ENCODE measurements at regions not wholly inside any gene's neighbourhood (a gene's known extent, or its start where the extent isn't known, plus 50 kb on each side); places are given as distances from the start of the nearest gene placed in this dataset.
"Not testable (repeated sequence)": the region's sequence is repeated elsewhere in the genome, so short reads cannot be mapped to it uniquely, and the experiment has no call there.

DNA sequence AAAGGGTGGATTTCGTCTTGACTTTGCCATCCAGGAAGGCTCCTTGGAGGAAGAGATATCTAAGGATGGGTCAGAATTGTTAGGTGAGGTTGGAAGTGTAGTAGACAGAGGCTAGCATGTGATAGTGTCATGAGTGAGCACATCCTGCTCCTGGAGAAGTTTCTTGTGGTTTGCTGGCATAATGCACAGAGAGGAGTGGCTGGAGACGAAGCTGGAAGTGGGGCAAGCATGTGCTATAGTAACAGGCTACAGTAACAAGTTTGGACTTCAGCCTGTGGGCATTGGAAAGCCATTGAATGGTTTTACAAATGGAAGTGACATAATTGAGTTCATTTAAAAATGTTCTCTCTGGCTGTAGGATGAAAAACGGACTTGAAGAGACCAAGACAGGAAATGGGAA lies 175.6 kb upstream of the VWC2 start:
- DNase-seq (ENCODE audit: low spot score), result no peak

DNA sequence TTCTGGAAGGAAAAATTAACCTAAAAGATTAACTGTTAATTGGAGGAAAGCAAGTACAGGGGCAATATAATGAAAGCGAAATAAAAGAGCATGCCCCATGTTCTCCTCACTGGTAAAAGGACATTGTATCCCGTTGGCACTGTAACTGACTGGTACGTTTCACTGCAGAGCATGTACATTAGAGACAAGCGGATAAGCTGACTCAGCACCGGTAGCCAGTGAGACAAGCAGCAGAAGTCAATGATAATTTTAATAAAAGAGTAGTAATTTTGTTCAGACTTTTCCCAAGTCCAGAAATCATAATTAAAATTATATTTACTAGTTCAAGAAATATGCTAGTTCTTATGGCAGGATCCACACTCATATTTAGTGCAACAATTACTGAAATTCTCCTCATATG lies 161.5 kb upstream of the VWC2 start:
- no peak for DNase-seq (ENCODE audit: low spot score)

DNA sequence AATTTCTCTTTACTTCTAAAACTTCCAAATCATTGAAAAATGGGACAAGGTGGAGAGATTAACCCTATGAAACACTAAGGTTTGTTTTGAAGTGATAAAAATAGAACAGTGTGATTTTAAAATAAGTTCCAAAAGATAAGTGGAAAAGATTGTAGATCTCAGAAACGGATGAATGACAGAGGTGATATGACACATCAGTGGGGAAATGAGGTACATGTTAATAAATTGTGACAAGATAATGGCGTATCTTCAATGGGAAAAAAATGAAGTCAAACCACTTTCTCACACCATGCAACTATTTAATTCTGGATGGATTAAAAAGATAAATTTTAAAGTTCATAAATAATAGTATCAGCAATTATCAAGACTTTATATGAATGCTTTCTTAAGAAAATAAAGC lies 159.7 kb upstream of the VWC2 start:
- DNase-seq (ENCODE audit: low spot score), result no peak

DNA sequence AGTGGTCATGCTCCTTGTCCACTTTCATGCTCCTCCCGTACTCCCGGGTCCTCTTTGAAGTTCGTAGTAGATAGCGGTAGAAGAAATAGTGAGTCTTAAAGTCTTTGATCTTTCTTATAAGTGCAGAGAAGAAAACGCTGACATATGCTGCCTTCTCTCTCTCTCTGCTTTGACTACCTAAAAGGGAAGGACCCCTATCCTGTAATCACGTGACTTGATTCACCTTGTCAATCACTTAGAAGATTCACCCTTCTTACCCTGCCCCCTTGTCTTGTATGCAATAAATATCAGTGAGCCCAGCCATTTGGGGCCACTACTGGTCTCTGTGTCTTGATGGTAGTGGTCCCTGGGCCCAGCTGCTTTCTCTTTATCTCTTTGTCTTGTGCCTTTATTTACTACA lies 158.5 kb upstream of the VWC2 start:
- DNase-seq (ENCODE audit: low spot score), result not testable (repeated sequence)

DNA sequence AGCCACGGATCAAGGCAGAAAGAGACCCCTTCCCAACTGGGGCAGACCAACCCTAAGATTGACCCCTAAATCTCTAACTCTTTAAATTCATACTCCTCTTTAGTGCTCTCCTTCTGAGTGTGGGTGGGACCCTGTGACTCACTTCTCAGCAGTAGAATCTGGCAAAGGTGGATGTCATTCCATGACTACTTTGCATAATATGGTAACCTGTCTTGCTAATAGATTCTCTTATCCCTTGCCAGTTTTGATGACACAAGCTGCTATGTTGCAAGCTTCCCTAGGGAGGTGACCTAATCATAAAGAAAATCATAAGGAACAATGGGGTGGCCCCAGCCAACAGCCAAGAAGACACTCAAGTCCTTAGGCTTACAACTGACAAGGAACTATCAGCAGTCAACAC lies 155.4 kb upstream of the VWC2 start:
- DNase-seq (ENCODE audit: low spot score), result no peak

DNA sequence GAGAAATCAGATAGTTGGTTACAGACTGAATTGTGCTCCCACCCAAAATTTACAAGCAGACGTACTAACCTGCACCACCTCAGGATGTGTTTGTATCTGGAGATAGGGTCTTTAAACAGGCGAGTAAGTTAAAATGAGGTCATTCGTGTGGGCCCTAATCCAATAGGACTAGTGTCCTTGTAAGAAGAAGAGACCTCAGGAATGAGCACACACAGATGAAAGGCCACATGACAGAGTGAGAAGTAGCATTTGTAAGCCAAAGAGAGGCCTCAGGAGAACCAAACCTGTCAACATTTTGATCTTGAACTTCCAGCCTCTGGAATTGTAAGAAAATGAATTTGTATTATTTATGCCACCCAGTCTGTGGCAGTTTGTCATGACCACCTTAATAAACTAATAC lies 149.5 kb upstream of the VWC2 start:
- no peak for DNase-seq (ENCODE audit: low spot score)

DNA sequence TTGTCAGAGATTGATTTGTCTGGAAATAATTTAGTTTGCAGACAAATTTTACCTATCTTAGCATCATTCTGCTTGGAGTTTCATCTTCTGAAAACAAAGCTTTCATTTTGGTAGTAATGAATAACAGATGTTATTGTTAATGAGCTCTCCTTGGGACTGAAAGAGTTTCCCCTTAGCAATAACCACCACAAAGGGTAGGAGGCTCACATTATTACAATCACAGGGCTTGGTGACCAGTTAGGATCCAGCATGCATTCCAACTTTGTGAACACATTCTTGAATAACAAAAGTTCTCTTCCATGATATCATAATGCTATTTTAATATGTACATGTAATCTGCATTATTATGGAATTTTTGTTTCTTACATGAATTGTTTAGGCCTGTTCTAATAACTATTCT lies 148.8 kb upstream of the VWC2 start:
- DNase-seq (ENCODE audit: low spot score), result no peak

DNA sequence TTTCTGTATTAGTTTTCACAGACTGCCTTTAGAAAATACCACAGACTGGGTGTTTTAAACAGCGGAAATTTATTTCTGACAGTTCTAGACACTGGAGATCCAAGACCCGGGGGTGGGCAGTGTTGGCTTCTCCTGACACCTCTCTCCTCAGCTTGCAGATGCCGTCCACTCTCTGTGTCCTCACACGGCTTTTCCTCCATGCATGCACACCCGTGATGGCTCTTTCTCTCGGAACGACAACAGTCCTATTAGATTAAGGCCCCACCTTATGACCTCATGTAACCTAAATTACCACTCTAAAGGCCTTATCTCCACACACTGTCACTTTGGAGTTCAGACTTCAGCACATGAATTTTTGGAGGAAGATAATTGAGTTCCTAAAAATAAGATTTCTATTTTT lies 142.9 kb upstream of the VWC2 start:
- DNase-seq (ENCODE audit: low spot score), result no peak

DNA sequence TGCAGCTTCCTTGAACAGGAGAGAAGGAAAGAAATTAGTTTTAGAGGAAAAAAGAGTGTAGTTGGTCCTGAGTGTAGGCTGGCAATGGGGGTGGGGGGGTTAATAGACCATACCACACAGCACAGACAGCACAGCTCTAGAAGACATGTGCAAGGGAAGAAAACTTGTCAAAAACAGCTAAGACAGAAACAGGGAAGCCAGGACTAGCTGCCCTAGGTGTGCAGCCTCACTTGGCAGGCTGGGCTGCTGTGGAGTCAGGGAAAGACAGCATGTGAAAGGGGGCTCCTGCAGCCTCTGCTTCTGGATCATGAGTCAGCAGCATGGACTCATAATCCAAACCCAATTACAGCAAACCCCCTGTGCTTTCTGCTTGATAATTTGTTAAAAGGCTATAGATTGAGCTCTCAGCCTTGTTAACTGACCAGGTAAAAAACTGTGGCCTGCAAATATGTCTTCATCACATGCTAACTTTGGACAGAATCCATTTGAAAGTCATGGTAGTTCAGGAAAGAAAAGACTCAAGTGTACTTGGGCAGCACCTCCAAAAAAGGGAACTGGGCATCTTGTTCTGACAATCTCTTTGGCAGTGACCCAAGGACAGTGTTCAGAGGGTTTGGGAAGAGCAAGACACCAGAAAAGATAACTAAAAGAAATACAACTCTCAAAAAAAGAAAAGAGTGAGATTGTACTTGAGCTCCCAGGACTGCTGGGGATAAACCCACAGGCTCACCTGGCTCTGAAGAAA lies 142.2 kb upstream of the VWC2 start:
- DNase-seq (ENCODE audit: low spot score), result no peak

DNA sequence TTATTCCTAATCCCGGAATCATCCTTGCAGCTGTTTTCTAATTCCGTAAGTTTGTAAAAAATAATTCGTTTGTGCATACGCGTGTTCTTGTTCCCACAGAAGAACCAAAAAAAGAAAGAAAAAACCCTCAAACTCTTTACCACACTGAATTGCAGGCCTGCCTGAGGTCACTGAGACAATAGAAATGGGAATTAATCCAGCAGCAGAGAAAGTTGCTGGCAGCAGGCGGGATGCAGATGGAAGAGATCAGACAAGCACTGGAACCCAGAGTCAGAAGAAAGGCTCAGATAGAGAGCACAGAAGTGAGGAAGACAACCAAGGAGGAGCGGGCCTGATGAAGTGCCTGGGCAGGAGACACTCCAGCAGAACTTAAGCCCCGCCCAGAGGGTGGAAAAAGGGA lies 141.5 kb upstream of the VWC2 start:
- DNase-seq (ENCODE audit: low spot score), result no peak

DNA sequence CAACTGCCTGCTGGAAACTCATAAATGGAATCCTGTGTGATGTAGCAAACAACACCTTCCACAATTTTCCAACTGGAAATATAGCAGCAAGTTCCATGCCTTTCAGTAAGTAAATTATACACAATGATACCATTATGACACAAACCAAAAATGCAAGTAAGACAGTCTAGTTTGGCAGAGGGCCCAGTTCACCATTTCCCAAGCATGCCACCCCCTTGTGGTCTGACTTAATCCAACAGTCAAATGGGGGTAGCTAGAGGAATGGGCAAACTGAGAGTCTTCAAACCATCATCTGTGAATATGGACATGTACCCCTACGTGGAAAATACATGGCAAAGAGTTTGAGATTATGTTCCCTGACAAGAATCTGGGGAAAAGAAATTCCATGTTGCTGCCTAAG lies 137.6 kb upstream of the VWC2 start:
- DNase-seq (ENCODE audit: low spot score), result no peak

DNA sequence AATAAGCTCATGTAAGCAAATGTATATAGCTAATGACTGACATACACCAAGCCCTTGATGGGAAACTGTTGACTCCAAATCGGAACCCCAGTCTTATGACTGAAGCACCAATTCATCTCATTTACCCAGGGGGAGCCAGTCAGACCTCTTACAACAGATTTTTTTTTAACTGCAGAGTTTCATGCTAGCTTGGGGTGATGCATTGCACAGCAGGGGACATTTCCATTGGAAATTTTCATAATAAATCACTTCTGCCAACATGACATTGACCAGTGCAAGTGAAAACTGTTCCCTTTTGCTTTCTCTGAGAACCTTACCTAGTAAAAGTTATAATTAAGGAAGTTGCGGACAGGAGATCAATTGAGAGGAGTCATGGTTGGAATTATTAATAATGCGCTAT lies 137.0 kb upstream of the VWC2 start:
- DNase-seq (ENCODE audit: low spot score), result no peak

DNA sequence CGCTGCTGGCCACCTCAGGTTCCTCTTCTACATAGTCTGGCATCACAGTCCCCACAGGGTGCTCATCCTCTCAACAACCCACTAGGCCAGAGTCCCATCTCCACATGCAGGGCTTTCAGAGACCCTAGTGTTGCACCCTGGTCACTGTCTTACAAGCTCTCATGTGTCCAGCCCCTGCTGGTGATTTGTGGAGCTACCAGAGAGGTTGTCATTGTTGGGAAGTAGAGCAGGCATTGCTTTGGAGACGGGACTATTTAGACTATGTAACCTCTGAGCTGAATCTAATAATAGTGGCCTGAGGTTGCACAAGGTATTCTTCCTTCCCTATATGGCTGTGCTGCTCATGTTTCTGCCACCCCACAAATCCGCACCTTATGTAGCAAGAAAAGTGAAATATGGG lies 135.3 kb upstream of the VWC2 start:
- DNase-seq (ENCODE audit: low spot score), result no peak

DNA sequence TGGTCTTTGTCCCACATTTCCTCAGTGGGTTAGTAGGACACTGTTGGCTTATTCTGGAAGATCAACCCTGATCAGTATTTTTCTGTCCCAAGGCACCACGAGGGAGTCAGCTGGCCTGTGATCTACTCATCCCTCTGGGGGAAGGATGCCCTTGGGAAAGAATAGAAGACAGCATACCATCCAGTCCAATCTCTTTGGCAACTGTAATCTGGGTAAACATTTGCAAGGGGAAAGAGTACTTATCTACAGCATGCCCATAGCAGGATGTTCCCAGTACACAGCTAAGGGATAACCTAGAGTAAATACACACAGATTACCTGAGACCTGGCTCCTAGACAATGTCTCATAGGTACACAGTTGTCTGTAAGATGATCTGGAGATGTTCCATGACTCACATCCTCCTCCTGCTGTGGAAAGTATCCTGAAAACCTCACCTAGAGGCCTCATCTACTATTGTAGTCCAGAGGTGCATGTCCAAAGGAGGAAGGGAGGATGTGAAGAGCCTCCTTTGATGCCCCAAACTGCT lies 134.3 kb upstream of the VWC2 start:
- no peak for DNase-seq (ENCODE audit: low spot score)

DNA sequence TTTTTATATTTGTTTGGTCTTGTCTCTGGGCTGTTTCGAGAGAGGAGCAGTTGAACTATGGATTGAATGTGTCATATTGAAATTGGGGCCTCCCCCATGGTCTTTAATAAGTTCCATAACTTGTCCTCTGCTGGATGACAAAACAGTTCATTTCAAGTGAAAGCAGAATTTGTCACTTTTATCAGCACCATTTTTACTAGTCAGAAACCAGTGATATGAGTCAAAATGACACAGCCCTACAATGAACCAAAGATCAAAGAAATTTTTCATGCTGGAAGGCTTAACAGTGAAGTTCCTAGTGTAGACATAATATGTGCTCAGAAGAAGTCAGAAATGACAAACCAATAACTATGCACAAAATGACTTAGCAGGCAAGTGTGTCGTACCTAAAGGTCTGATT lies 133.6 kb upstream of the VWC2 start:
- no peak for DNase-seq (ENCODE audit: low spot score)

DNA sequence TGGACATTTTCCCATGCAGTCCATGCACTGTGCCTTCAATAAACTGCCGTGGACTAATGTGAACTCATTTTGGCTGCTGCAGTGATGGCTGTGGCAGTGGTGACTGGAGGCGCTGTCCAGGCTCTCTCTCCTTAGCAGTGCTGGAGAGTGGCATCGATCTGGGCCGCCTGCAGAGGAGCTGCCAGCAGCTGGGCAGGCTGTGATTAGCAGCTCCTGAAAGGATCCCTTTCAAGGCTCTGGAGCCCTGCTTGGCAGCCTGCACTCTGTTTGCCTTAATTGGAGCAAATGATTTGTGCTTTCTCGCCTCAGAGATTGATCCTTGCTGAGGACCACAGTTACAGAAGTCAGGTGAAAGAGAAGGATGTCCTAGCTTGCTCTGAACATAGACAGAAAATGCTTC lies 130.1 kb upstream of the VWC2 start:
- DNase-seq (ENCODE audit: low spot score), result no peak

DNA sequence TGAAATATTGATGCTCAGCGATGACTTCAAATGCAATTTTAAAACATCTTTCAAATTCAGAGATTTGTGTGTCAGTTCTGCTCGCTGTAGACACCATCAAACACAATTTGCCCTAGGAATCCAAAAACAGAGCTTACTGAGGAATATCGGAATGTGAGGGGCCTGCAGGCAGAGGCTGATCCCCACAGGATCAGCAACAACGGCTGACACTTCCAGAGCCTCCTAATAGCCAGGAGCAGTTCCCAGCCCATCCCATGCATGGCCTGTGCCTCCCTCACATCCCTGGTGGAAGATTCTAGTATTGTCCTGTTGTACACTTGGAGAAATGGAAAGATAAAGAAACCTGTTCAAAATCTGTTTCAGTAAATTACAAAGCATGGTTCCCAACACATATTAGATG lies 129.7 kb upstream of the VWC2 start:
- no peak for DNase-seq (ENCODE audit: low spot score)

DNA sequence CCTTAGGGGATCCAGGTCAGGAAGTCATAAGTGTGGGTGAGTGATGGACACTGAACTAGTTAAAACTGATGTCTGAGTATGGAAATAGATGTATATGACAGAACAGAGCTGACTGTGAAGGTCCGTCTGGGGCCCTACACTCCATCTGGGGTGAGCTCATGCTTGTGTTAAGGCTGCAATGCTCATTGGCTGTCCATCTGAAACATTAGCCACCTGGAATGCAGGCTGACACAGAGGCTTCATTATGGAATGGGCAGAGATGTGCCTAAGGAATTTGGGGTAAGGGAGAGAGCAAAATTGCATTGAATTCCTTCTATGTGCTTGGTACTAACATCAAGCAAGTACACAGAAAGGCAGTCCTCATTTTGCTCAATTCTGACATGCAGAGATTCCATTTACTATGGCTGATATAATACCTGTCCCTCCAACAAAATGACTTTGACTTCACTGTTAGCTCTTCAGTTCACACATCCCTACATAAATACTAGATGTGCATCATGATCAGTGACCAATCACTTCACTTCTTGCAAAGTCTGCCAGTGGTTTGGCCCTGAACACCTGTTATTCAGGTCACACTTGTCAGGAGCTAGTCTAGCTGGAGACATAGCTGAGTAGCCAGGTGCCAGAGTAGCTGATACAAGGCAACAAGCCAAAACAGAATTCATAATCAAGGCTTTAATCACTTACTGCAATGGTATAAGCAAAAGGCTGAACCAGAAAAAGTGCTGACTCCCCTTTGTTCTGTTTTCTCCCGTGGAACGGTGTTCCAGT lies 128.9 kb upstream of the VWC2 start:
- DNase-seq (ENCODE audit: low spot score), result no peak

DNA sequence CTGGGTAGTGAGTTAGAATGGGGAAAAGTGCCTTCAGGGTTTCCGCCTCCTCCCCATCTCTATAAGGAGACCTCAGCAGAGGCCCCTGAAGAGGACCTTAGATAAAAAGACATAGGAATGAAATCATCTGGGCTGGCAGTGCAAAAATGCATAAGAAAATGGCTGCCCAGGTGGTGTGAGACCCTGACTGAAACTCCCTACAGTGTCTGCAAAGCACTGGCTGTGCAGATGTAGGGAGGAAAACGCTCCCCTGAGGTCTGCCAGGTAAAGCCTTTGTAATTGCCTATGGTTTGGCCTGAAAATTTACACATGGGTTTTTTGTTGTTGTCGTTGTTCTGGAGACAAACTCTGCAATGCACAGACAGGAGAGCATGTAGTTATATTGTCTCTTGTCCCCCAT lies 128.1 kb upstream of the VWC2 start:
- no peak for DNase-seq (ENCODE audit: low spot score)

DNA sequence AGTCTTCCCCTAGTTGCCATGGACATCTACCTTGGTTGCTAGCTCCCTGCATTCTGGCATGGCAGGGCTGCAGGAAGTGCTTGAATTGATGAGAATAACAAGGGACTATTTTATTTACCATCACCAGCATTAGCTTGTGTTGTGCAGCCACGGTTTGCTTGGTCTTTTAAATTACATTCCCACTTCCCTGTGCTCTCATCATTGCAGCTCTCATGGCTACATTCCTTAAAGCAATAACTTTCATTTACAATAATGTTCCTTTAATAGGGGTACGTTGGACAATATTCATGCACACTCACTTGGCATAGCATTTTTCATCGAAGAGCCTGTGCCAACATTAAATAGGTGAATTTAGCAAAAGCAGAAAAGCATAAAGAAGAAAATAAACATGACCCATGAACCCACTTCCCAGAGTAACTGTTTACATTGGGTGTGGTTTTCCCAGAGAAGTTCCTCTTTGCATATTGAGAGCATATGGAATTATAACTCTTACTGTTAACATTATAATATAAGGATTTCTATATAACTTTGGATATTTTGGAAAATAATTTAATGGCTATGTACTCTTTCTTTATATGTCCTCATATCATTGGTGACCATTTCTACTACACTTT lies 113.2 kb upstream of the VWC2 start:
- DNase-seq (ENCODE audit: low spot score), result no peak

DNA sequence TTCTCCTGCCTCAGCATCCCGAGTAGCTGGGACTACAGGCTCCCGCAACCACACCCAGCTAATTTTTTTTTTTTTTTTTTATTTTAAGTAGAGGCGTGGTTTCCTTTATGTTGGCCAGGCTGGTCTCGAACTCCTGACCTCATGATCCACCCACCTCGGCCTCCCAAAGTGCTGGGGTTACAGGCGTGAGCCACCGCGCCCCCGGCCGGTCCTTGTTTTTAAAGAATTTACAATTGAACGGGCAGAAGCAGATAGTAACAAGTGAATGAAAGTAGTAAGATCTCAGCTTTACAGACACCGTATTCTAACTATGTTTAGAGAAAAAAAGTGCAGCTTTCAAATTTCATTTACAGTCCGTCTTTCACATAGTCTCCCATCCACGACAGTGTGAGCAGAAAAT lies 112.5 kb upstream of the VWC2 start:
- no peak for DNase-seq (ENCODE audit: low spot score)

DNA sequence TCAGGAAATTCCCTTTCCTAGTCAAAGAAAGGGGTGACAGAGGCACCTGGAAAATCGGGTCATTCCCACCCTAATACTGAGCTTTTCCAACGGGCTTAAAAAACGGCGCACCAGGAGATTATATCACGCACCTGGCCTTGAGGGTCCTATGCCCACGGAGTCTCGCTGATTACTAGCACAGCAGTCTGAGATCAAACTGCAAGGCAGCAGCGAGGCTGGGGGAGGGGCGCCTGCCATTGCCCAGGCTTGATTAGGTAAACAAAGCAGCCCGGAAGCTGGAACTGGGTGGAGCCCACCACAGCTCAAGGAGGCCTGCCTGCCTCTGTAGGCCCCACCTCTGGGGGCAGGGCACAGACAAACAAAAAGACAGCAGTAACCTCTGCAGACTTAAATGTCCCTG lies 107.5 kb upstream of the VWC2 start:
- DNase-seq (ENCODE audit: low spot score), result not testable (repeated sequence)

DNA sequence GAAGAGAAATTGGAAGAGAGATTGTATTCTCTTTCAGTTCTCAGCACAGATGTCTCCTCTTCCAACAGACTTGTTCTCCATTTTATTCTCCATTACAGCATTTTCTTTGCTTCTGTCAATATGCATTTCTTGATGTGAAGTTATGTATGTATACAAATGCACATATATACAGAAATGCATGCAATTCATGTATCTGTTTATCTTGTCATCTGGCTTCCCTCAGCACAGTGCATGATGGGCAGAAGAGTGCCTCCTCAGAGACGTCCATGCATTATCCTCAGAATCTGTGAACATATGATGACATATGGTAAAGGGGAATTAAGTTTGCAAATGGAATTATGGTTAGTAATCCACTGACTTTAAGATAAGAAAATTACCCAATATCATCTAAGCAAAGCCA lies 106.7 kb upstream of the VWC2 start:
- DNase-seq (ENCODE audit: low spot score), result no peak
